WTC11 (cell line): ENCODE measurements at regions not wholly inside any gene's neighbourhood (a gene's known extent, or its start where the extent isn't known, plus 50 kb on each side); places are given as distances from the start of the nearest gene placed in this dataset.

ENCODE experiments used
- ATAC-seq: fragments of 200-7000 bp; cut with Tn5 transposase; 2 replicates; pipeline ENCODE4 v1.10.0; 2021; ENCODE audit warnings: mild to moderate bottlenecking, moderate library complexity
- CTCF ChIA-PET: fragments of 300-600 bp; sonication (Branson Sonifier 250); formaldehyde crosslinking; loops from one replicate; lab custom pipeline; 2021; ENCODE audit warnings: antibody characterized with exemption; lab: Charles Lee
- POLR2A ChIA-PET: fragments of 350-600 bp; sonication (Branson Sonifier 250); formaldehyde crosslinking; loops from one replicate; lab custom pipeline; 2021; ENCODE audit warnings: antibody characterized with exemption; lab: Charles Lee
- DNase-seq: peaks from one replicate; pipeline ENCODE4 v3.0.0; 2021; ENCODE audit warnings: low spot score
- H3K27ac Mint-ChIP-seq: 2 replicates; pipeline ENCODE4 v1.8.0; 2021; ENCODE audit warnings: mixed read lengths
- H3K27me3 Mint-ChIP-seq: 2 replicates; pipeline ENCODE4 v1.8.0; 2021; ENCODE audit warnings: low read depth, mild to moderate bottlenecking, moderate library complexity, mixed read lengths
- H3K36me3 Mint-ChIP-seq: 2 replicates; pipeline ENCODE4 v1.8.0; 2021; ENCODE audit warnings: mixed read lengths
- H3K4me1 Mint-ChIP-seq: 2 replicates; pipeline ENCODE4 v1.8.0; 2022; ENCODE audit warnings: mixed read lengths
- H3K4me3 Mint-ChIP-seq: 2 replicates; pipeline ENCODE4 v1.8.0; 2021; ENCODE audit warnings: mild to moderate bottlenecking, moderate library complexity, mixed read lengths
- H3K9me3 Mint-ChIP-seq: 2 replicates; pipeline ENCODE4 v1.8.0; 2021; ENCODE audit warnings: mixed read lengths
- ATF3 ChIP-seq: sonication (generic); formaldehyde crosslinking; conservative IDR thresholded peaks from 2 replicates; pipeline ENCODE4 v1.8.1; 2022; ENCODE audit warnings: mild to moderate bottlenecking, missing genetic modification reagents
- CBFB ChIP-seq: sonication (generic); formaldehyde crosslinking; IDR thresholded peaks from 2 replicates; pipeline ENCODE4 v1.8.1; 2022; ENCODE audit warnings: mild to moderate bottlenecking, low read depth, missing genetic modification reagents
- CREB1 ChIP-seq: sonication (generic); formaldehyde crosslinking; IDR thresholded peaks from 2 replicates; pipeline ENCODE4 v1.8.0; 2023; ENCODE audit warnings: mild to moderate bottlenecking, missing genetic modification reagents
- CREM ChIP-seq: sonication (generic); formaldehyde crosslinking; IDR thresholded peaks from 2 replicates; pipeline ENCODE4 v1.8.1; 2022; ENCODE audit warnings: mild to moderate bottlenecking, missing genetic modification reagents, moderate library complexity
- FOXP1 ChIP-seq: sonication (generic); formaldehyde crosslinking; IDR thresholded peaks from 2 replicates; pipeline ENCODE4 v1.8.0; 2022; ENCODE audit warnings: missing genetic modification reagents, mild to moderate bottlenecking, moderate library complexity, borderline replicate concordance
- GTF2I ChIP-seq: fragments of 250-450 bp; sonication (Bioruptor Pico); conservative IDR thresholded peaks from 2 replicates; pipeline ENCODE4 v1.4.0; 2021; ENCODE audit warnings: mild to moderate bottlenecking
- HMGXB4 ChIP-seq: sonication (generic); formaldehyde crosslinking; IDR thresholded peaks from 2 replicates; pipeline ENCODE4 v1.8.1; 2023; ENCODE audit warnings: mild to moderate bottlenecking, moderate library complexity, missing genetic modification reagents
- IRF1 ChIP-seq: sonication (generic); formaldehyde crosslinking; IDR thresholded peaks from 2 replicates; pipeline ENCODE4 v1.8.0; 2023; ENCODE audit warnings: missing genetic modification reagents
- JAZF1 ChIP-seq: fragments of 250-450 bp; sonication (Bioruptor Pico); IDR thresholded peaks from 2 replicates; pipeline ENCODE4 v1.9.0; 2021; ENCODE audit warnings: moderate library complexity, mild to moderate bottlenecking, inconsistent platforms
- MAX ChIP-seq: sonication (generic); formaldehyde crosslinking; IDR thresholded peaks from 2 replicates; pipeline ENCODE4 v1.8.0; 2022; ENCODE audit warnings: mild to moderate bottlenecking, missing genetic modification reagents
- RELA ChIP-seq: sonication (generic); formaldehyde crosslinking; IDR thresholded peaks from 2 replicates; pipeline ENCODE4 v1.8.1; 2022; ENCODE audit warnings: missing genetic modification reagents, mild to moderate bottlenecking, borderline replicate concordance
- SP1 ChIP-seq: sonication (generic); formaldehyde crosslinking; conservative IDR thresholded peaks from 2 replicates; pipeline ENCODE4 v1.8.1; 2022; ENCODE audit warnings: missing genetic modification reagents
- USF2 ChIP-seq: sonication (generic); formaldehyde crosslinking; IDR thresholded peaks from 2 replicates; pipeline ENCODE4 v1.8.1; 2023; ENCODE audit warnings: mild to moderate bottlenecking, missing genetic modification reagents, moderate library complexity
- ZBTB43 ChIP-seq: sonication (generic); formaldehyde crosslinking; IDR thresholded peaks from 2 replicates; pipeline ENCODE4 v1.8.1; 2023; ENCODE audit warnings: mild to moderate bottlenecking, missing genetic modification reagents

- TF ChIP-seq SP1 (CRISPR knock-in tag) = no peak
Measured at GRCh38 chr2:221810245-221810644, 238.1 kb upstream of the EPHA4 start (continued).

- H3K27me3 Mint-ChIP-seq = no peaks in the 10 kb centered on the region
- no peaks in the 10 kb centered on the region for H3K36me3 Mint-ChIP-seq
- H3K4me3 Mint-ChIP-seq = no peak overlapping the region
- ATAC-seq (no peak), DNase-seq (no peak)
- peaks cover 9% of the 10 kb centered on the region; the same call in 1 of the 2 replicates for H3K4me1 Mint-ChIP-seq
- no peak overlapping the region for H3K27ac Mint-ChIP-seq
- CTCF ChIA-PET = no interaction called here
- no peaks in the 10 kb centered on the region for H3K9me3 Mint-ChIP-seq
- TF ChIP-seq ZBTB43 = no peak
- TF ChIP-seq IRF1 (CRISPR knock-in tag) = no peak
- no peak for TF ChIP-seq CREM
- TF ChIP-seq, all 79 proteins: peak for 0
- POLR2A ChIA-PET = no interaction called here
Measured at GRCh38 chr2:221808488-221808887, 236.4 kb upstream of the EPHA4 start.

- H3K27me3 Mint-ChIP-seq = no peaks in the 10 kb centered on the region
- ChIA-PET CTCF (no interaction called here), POLR2A (no interaction called here)
- H3K9me3 Mint-ChIP-seq = no peaks in the 10 kb centered on the region
- no peak overlapping the region for H3K4me3 Mint-ChIP-seq
- H3K4me1 Mint-ChIP-seq = peaks cover 9% of the 10 kb centered on the region; the same call in 1 of the 2 replicates
- TF ChIP-seq HMGXB4 (CRISPR knock-in tag) (no peak), RELA (CRISPR knock-in tag) (no peak), USF2 (CRISPR knock-in tag) (no peak), FOXP1 (CRISPR knock-in tag) (no peak), JAZF1 (CRISPR knock-in tag) (no peak)
- no peak for ATAC-seq
- H3K27ac Mint-ChIP-seq = no peak overlapping the region
- no peak for DNase-seq
- no peaks in the 10 kb centered on the region for H3K36me3 Mint-ChIP-seq
Measured at GRCh38 chr2:221807706-221808105, 235.6 kb upstream of the EPHA4 start.

- ChIA-PET POLR2A (no interaction called here), CTCF (no interaction called here)
- Mint-ChIP-seq H3K4me1 (no peaks in the 10 kb centered on the region), H3K9me3 (peaks cover 4% of the 10 kb centered on the region), H3K4me3 (no peak overlapping the region), H3K27ac (no peak overlapping the region), H3K36me3 (no peaks in the 10 kb centered on the region), H3K27me3 (no peaks in the 10 kb centered on the region)
- TF ChIP-seq ATF3 (no peak), MAX (no peak), CREB1 (no peak), CBFB (CRISPR knock-in tag) (no peak), GTF2I (CRISPR knock-in tag) (no peak)
- DNase-seq (no peak), ATAC-seq (no peak)
Measured at GRCh38 chr2:221802089-221802488, 230.0 kb upstream of the EPHA4 start.
